DND-41 (cell line): ENCODE measurements at regions not wholly inside any gene's neighbourhood (a gene's known extent, or its start where the extent isn't known, plus 50 kb on each side); places are given as distances from the start of the nearest gene placed in this dataset.

Experiments
- CTCF ChIP-seq: IDR thresholded peaks from 2 replicates; pipeline ENCODE4 v1.5.1; 2012; ENCODE audit warnings: borderline replicate concordance, low read length, moderate library complexity, mild to moderate bottlenecking; ENCODE audit not compliant: poor library complexity, severe bottlenecking; ENCODE audit errors: extremely low read depth
- EZH2 ChIP-seq: IDR thresholded peaks from 3 replicates; pipeline ENCODE4 v1.6.1; 2012; ENCODE audit warnings: borderline replicate concordance, low read depth, mild to moderate bottlenecking, moderate library complexity, low read length, inconsistent platforms; ENCODE audit not compliant: severe bottlenecking

- TF ChIP-seq CTCF = no peak
- TF ChIP-seq EZH2 = no peak
Observed at GRCh38 chr10:83959328-83959727, 180.0 kb upstream of the GHITM start.
